Nephron progenitor cell (in vitro differentiated cells): ENCODE measurements at regions not wholly inside any gene's neighbourhood (a gene's known extent, or its start where the extent isn't known, plus 50 kb on each side); places are given as distances from the start of the nearest gene placed in this dataset.

Source experiments
- DNase-seq: peaks from one replicate; pipeline ENCODE4 v3.0.0; 2021
- H3K27ac Mint-ChIP-seq: 2 replicates; pipeline ENCODE4 v1.8.0; 2021; ENCODE audit warnings: mild to moderate bottlenecking, moderate library complexity, mixed read lengths
- H3K27me3 Mint-ChIP-seq: 2 replicates; pipeline ENCODE4 v1.8.0; 2021; ENCODE audit warnings: mild to moderate bottlenecking, low read depth, mixed read lengths; ENCODE audit not compliant: poor library complexity
- H3K36me3 Mint-ChIP-seq: 2 replicates; pipeline ENCODE4 v1.8.0; 2021; ENCODE audit warnings: low read depth, mixed read lengths
- H3K4me1 Mint-ChIP-seq: 2 replicates; pipeline ENCODE4 v1.8.0; 2021; ENCODE audit warnings: mixed read lengths
- H3K4me3 Mint-ChIP-seq: 2 replicates; pipeline ENCODE4 v1.8.0; 2021; ENCODE audit warnings: mild to moderate bottlenecking, moderate library complexity, mixed read lengths
- H3K9me3 Mint-ChIP-seq: 2 replicates; pipeline ENCODE4 v1.8.0; 2021; ENCODE audit warnings: mild to moderate bottlenecking, moderate library complexity, mixed read lengths
- CTCF ChIP-seq: fragments of 200-600 bp; sonication (generic); IDR thresholded peaks from 2 replicates; pipeline ENCODE4 v1.5.0; 2021; ENCODE audit warnings: antibody characterized with exemption

GRCh38 chr1:83620016-83620415 is 378.9 kb downstream of the TTLL7 start:
- Mint-ChIP-seq H3K27ac (no peak overlapping the region), H3K4me3 (no peak overlapping the region), H3K4me1 (peaks cover 49% of the 10 kb centered on the region), H3K36me3 (no peaks in the 10 kb centered on the region), H3K9me3 (no peaks in the 10 kb centered on the region), H3K27me3 (no peaks in the 10 kb centered on the region)
- no peak for DNase-seq
- TF ChIP-seq CTCF = no peak

- no peaks in the 10 kb centered on the region for H3K27me3 Mint-ChIP-seq
- H3K36me3 Mint-ChIP-seq = no peaks in the 10 kb centered on the region
- H3K4me1 Mint-ChIP-seq = peaks cover 48% of the 10 kb centered on the region
- TF ChIP-seq CTCF = no peak
- H3K27ac Mint-ChIP-seq = no peak overlapping the region
- H3K9me3 Mint-ChIP-seq = no peaks in the 10 kb centered on the region
- H3K4me3 Mint-ChIP-seq = no peak overlapping the region
- DNase-seq = no peak
These were observed 379.6 kb downstream of the TTLL7 start for GRCh38 chr1:83619170-83619896.

DNA sequence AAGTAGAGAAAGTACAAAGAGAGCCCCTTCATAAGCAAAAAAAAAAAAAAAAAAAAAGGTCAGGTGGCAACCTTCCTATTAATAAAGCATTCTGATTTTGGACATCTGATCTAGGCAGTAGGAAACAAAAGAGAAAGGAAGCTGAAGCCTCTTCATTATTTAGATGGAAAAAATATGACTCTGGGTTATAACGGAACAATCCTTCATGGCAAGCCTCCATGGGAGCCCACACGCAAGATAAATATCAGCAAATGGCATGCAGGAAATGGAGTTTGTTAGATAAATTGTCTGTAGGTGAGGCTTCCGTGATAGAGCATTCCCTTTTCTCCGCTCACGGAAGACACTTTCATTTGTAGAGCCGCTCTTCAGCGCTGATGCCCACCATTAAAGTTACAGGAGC is 381.0 kb downstream of the TTLL7 start:
- Mint-ChIP-seq H3K4me1 (peaks cover 44% of the 10 kb centered on the region), H3K27ac (no peak overlapping the region), H3K36me3 (no peaks in the 10 kb centered on the region), H3K9me3 (no peaks in the 10 kb centered on the region), H3K4me3 (no peak overlapping the region), H3K27me3 (no peaks in the 10 kb centered on the region)
- no peak for DNase-seq
- no peak for TF ChIP-seq CTCF

DNA sequence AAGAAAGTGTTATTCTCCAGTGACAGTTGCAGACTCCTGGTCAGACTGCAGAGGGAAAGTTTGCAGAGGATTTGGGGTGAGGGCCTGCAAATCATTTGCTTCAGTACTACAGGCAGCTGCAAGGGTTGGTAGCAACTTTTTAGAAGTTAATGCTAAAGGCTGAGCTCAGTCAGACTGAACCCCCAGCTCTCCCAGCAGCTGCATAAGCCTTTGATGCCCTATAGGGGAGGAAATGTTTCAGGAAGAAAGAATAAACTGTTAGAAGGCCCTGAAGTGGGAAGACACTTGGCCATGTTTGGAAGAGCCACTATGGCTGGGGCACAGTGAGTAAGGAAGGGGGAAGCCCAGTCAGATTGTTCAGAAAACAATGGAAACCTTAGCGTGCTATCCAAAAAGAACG is 383.6 kb downstream of the TTLL7 start:
- H3K4me3 Mint-ChIP-seq = no peak overlapping the region
- no peaks in the 10 kb centered on the region for H3K36me3 Mint-ChIP-seq
- H3K9me3 Mint-ChIP-seq = no peaks in the 10 kb centered on the region
- no peak for TF ChIP-seq CTCF
- no peak for DNase-seq
- peaks cover 44% of the 10 kb centered on the region for H3K4me1 Mint-ChIP-seq
- peak overlapping the region; percentile 16 for H3K27ac Mint-ChIP-seq
- no peaks in the 10 kb centered on the region for H3K27me3 Mint-ChIP-seq

- Mint-ChIP-seq H3K27ac (no peak overlapping the region), H3K36me3 (no peaks in the 10 kb centered on the region), H3K4me3 (no peak overlapping the region), H3K4me1 (no peaks in the 10 kb centered on the region), H3K9me3 (peaks cover 19% of the 10 kb centered on the region), H3K27me3 (no peaks in the 10 kb centered on the region)
- DNase-seq = no peak
- TF ChIP-seq CTCF = no peak
These were observed 392.4 kb downstream of the TTLL7 start for GRCh38 chr1:83606416-83606955.

GRCh38 chr1:83596331-83596730 is 402.6 kb downstream of the TTLL7 start:
- peaks cover 8% of the 10 kb centered on the region for H3K27me3 Mint-ChIP-seq
- H3K4me3 Mint-ChIP-seq = no peak overlapping the region
- no peaks in the 10 kb centered on the region for H3K36me3 Mint-ChIP-seq
- no peaks in the 10 kb centered on the region for H3K4me1 Mint-ChIP-seq
- H3K27ac Mint-ChIP-seq = no peak overlapping the region
- DNase-seq = no peak
- no peak for TF ChIP-seq CTCF
- peaks cover 32% of the 10 kb centered on the region for H3K9me3 Mint-ChIP-seq
